Fibroblast of pulmonary artery (primary cell): ENCODE measurements at regions not wholly inside any gene's neighbourhood (a gene's known extent, or its start where the extent isn't known, plus 50 kb on each side); places are given as distances from the start of the nearest gene placed in this dataset.

Experiments
- DNase-seq: peaks from one replicate; pipeline ENCODE4 v3.0.0-alpha.2; 2010; ENCODE audit warnings: low read depth
- H3K4me3 ChIP-seq: replicated peaks from 2 replicates; pipeline ENCODE4 v1.5.1; 2011; ENCODE audit warnings: low read depth, mild to moderate bottlenecking, control low read depth, low read length, moderate library complexity
- CTCF ChIP-seq: IDR thresholded peaks from 2 replicates; pipeline ENCODE4 v1.5.1; 2011; ENCODE audit warnings: mild to moderate bottlenecking, control low read depth, low read length, inconsistent platforms; ENCODE audit errors: missing control alignments

GRCh38 chr2:88320076-88320773 is 132.3 kb downstream of the FOXI3 start:
- no peak overlapping the region for H3K4me3 ChIP-seq
- no peak for TF ChIP-seq CTCF
- no peak for DNase-seq

DNA sequence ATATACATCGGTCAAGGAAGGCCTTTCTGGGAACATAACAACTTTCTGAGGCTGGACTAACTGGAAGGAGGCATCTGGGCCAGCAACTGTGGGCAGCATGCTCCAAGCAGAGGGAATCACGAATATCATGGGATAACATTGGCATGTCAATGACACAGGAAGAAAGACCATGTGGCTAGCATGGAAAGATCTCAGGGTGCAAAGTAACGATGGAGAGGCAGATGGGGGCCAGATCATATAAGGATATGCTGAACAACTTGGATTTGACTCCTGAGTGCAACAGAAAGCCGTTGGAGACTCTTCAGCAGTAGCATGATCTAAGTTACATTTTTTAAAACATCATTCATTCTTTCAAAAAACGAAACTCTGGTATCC is 133.6 kb downstream of the FOXI3 start:
- DNase-seq, result no peak
- TF ChIP-seq CTCF, result no peak
- H3K4me3 ChIP-seq, result no peak overlapping the region

DNA sequence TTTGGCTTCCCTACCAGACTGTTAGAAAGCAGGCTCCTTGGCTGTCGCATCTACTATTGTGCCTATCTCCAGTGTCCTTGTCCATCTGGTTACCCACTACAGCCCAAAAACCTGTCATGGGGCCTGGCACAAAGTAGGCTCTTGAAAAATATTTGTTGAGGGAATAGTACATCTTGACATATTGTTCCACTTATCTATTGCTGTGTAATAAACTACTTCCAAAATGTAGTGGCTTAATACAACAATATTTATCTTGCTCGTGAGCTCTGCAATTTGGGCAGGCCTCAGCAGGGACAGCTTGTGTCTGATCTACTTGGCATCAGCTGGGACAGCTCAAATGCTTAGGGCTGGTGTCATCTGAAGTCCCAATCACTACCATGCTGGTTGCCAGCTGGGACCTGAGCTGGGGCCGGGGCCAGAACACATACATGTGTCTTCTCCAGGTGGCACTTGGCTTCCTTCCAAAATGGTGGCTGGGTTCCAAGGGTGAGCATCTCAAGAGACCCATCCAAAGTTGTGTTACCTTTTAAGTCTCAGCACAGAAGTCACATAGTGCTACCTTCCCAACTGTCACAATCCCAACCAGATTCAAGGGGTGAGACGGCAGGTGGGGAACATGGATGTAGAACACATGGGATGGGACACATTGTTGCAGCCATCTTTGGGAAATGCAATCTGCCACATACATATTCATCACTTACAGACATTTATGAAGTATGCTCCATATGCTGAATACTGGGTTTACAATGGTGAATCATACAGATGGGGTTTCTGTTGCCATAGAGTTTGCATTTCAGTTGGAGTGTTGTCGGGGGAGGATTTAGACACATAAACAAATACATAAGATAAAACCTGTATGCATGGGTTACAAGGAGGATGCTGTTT is 134.2 kb downstream of the FOXI3 start:
- no peak for DNase-seq
- no peak for TF ChIP-seq CTCF
- no peak overlapping the region for H3K4me3 ChIP-seq

DNA sequence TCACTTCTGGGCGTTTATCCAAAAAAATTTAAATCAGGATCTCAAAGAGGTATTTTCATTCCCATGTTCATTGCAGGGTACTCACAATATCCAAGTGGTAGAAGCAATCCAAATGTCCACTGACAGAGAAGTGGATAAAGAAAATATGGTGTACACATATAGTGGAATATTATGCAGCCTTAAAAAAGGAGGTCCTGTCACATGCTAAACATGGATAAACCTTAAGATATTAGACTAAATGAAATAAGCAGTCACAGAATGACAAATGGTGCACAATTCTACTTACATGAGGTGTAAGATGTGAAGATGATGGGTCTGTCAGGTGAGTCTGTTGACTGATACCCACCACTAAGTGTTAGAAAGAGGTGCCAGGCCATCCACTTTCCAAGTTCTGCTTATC is 140.6 kb downstream of the THNSL2 start:
- no peak for DNase-seq
- TF ChIP-seq CTCF, result no peak
- no peak overlapping the region for H3K4me3 ChIP-seq

DNA sequence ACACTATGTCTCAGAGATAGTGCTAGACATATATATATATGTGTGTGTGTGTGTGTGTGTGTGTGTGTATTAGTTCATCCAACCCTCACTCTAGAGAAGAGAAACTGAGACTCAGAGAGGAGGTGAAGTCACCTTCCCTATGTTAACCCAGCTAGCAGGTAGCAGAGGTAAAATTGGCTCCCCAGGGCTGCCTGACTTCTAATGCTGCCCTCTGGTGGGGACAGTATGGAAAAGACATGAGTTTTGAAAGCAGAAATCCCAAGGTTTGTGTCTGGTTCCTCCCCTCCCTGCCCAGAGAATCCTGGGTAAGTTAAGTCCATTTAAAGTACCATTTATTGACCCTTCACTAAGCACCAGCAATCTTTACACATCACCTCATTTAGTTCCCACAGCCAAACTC is 137.7 kb downstream of the THNSL2 start:
- peak; percentile 20 for TF ChIP-seq CTCF
- no peak overlapping the region for H3K4me3 ChIP-seq
- no peak for DNase-seq

DNA sequence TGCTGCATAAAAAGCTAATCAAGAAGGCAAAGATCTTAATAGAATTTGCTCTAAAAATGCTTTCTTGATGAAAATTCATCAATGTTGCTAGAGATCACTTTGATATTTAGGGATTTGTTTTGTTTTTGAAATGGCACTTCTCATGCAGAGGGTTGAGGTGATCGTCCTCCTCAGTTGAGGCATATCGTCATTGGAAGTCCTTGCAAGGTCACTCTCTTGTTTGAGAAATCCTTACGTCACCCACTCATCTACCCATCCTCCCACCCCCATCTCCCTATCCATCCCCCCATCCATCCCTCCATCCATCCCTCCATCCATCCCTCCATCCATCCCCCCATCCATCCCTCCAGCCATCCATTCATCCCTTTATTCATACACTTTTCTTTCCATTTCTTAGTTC is 133.7 kb downstream of the THNSL2 start:
- no peak for DNase-seq
- no peak overlapping the region for H3K4me3 ChIP-seq
- no peak for TF ChIP-seq CTCF

GRCh38 chr2:88296247-88296646 is 126.1 kb downstream of the THNSL2 start:
- no peak for DNase-seq
- TF ChIP-seq CTCF, result no peak
- H3K4me3 ChIP-seq, result no peak overlapping the region
